ENCODE measurements at regions not wholly inside any gene's neighbourhood (a gene's known extent, or its start where the extent isn't known, plus 50 kb on each side); places are given as distances from the start of the nearest gene placed in this dataset.

DNA sequence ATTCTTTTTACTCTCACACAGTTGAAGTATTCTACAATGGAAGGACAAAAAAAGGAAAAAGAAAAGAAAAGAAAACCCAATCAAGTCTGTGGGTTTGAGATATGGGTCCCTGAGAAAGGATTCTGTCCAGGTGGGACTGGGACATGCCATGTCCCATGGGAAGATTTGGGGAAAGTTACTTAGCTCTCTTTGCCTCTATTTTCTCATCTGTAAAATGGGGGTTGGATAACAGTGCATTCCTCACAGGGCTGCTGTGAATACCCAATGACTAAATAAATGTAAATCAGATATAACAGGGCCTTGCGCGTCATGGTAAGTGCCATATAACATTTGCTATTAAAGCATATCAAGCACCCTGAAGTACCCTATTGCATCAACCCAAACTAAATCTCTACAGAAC, 105.7 kb downstream of the CPN2 start:
- TF ChIP-seq, protein P1, sequence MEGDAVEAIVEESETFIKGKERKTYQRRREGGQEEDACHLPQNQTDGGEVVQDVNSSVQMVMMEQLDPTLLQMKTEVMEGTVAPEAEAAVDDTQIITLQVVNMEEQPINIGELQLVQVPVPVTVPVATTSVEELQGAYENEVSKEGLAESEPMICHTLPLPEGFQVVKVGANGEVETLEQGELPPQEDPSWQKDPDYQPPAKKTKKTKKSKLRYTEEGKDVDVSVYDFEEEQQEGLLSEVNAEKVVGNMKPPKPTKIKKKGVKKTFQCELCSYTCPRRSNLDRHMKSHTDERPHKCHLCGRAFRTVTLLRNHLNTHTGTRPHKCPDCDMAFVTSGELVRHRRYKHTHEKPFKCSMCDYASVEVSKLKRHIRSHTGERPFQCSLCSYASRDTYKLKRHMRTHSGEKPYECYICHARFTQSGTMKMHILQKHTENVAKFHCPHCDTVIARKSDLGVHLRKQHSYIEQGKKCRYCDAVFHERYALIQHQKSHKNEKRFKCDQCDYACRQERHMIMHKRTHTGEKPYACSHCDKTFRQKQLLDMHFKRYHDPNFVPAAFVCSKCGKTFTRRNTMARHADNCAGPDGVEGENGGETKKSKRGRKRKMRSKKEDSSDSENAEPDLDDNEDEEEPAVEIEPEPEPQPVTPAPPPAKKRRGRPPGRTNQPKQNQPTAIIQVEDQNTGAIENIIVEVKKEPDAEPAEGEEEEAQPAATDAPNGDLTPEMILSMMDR (IDR thresholded peaks at IDR 0.05): no peak
- TF ChIP-seq POLR2A (IDR thresholded peaks at IDR 0.05): no peak

Data from breast epithelium (tissue), 3 donors.